Lower leg skin (tissue), 4 donors: ENCODE measurements at regions not wholly inside any gene's neighbourhood (a gene's known extent, or its start where the extent isn't known, plus 50 kb on each side); places are given as distances from the start of the nearest gene placed in this dataset.

Experiments
- DNase-seq, 2 donors: peaks; one replicate each; pipeline ENCODE4 v3.0.0-alpha.2; 2019; ENCODE audit warnings: low spot score in 2 of 2
- H3K4me3 ChIP-seq: fragments of 200-600 bp; sonication (generic); 2 replicates; pipeline ENCODE4 v1.5.1; 2017; ENCODE audit warnings: mild to moderate bottlenecking, low read depth; ENCODE audit not compliant: poor library complexity, severe bottlenecking
- POLR2A ChIP-seq, 2 donors: fragments of 450-650 bp; IDR thresholded peaks; one replicate each; pipeline ENCODE4 v1.6.1; 2016 to 2017; ENCODE audit warnings: antibody characterized with exemption in 2 of 2, mild to moderate bottlenecking in 1 of 2, moderate library complexity in 1 of 2
- WGBS, 2 donors: methylation state at CpG; one replicate each; pipeline ENCODE4 v1.1.5; 2018; 5-methylcytosine and 5-hydroxymethylcytosine counted together
- intact Hi-C: fragments of 100-400 bp; cut with DNase I; formaldehyde crosslinking; loops from one replicate; pipeline ENCODE4 v1.15.0; 2023; ENCODE audit warnings: low total_unique reads
- TF ChIP-seq, protein P1 (sequence below), 3 donors: fragments of 450-650 bp; IDR thresholded peaks; one replicate each; pipeline ENCODE4 v1.5.1; 2016; ENCODE audit warnings: antibody characterized with exemption in 3 of 3, mild to moderate bottlenecking in 3 of 3, moderate library complexity in 2 of 3

DNA sequence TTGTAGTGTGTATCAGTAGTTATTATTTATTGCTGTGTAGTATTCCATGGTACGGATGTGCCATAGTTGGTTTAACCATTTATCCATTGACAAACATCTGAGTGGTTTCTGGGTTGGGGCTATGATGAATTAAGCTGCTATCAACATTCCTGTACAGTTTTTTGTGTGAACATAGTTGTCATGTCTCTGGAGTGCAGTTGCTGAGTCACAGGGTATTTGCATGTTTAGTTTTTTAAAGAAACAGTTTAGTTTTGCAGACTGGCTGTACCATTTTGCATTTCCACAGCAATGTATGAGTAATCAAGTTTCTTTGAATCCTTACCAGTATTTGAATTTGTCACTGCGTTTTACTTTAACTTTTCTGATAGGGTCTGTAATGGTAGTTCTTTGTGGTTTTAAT lies 516.7 kb upstream of the CELF2 start:
- DNase-seq, result no peak
- no peak for TF ChIP-seq POLR2A (IDR thresholded peaks at IDR 0.05)
- TF ChIP-seq, protein P1, sequence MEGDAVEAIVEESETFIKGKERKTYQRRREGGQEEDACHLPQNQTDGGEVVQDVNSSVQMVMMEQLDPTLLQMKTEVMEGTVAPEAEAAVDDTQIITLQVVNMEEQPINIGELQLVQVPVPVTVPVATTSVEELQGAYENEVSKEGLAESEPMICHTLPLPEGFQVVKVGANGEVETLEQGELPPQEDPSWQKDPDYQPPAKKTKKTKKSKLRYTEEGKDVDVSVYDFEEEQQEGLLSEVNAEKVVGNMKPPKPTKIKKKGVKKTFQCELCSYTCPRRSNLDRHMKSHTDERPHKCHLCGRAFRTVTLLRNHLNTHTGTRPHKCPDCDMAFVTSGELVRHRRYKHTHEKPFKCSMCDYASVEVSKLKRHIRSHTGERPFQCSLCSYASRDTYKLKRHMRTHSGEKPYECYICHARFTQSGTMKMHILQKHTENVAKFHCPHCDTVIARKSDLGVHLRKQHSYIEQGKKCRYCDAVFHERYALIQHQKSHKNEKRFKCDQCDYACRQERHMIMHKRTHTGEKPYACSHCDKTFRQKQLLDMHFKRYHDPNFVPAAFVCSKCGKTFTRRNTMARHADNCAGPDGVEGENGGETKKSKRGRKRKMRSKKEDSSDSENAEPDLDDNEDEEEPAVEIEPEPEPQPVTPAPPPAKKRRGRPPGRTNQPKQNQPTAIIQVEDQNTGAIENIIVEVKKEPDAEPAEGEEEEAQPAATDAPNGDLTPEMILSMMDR (IDR thresholded peaks at IDR 0.05), result no peak
- no peak overlapping the region for H3K4me3 ChIP-seq
- 90 to 93% methylated on average over 2 of the region's 2 CpGs for WGBS, 2 donors
- intact Hi-C loops, result no loop called here

DNA sequence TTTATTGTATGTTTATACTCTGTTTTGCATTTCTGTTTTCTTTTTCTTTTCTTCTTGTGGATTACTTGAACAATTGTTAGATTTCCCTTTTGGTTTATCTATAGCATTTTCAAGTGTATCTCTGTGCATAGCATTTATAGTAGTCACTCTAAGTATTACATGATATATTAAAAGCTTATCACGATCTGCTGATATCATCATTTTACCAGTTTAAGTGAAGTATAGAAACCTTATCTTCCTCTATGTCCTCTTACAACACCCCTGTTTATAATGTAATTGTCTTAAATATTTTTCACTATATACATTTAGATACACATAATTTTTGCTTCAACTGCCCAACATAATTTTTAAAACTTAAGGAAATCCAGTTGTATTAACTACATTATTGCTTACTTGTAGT lies 513.9 kb upstream of the CELF2 start:
- TF ChIP-seq, protein P1 (IDR thresholded peaks at IDR 0.05), result no peak
- TF ChIP-seq POLR2A (IDR thresholded peaks at IDR 0.05), result no peak
- intact Hi-C loops, result no loop called here
- no peak overlapping the region for H3K4me3 ChIP-seq
- no peak for DNase-seq
- whole genome bisulfite sequencing, 2 donors, result 88 to 89% methylated on average over 1 of the region's 1 CpG

DNA sequence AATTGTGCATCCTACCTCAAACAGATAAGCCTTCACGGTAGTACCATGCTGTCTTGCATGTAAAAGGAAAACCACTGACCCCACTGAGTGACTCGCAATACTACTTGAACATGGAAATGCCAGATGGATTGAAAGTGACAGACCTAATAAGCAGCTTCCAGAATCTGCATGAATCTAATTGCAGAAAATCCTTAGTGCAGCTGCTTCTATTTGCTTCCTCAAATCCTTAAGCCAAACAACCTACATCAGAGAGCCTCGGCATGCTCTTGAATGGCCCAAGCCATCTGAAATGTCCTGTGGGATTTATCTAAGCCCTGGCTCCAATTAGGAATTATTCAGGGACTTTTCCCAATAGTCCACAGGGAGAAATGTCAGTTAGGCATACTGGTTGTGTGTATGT lies 509.5 kb upstream of the CELF2 start:
- no peak for DNase-seq
- 76 to 81% methylated on average over 3 of the region's 3 CpGs for WGBS, 2 donors
- no peak overlapping the region for H3K4me3 ChIP-seq
- intact Hi-C loops, result no loop called here
- TF ChIP-seq POLR2A (IDR thresholded peaks at IDR 0.05), result no peak
- TF ChIP-seq, protein P1 (IDR thresholded peaks at IDR 0.05), result no peak

DNA sequence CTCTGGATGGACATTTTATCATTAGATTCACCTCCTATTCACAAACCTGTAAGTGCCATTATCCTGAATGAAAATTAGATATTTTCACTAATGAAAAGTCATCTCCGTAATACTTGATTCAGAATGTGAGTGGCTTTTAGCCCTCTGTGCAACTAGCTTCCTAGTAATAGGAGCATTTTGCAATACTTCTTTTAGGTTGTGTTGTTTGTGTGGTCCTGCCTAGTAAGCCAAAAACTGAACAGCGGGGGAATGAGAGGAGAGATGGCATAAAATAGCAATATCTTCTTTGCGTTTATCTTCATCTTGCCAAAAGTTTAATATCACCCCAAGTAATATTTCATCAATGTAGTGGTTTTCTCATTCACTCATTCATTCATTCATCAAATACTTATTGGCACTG lies 507.5 kb upstream of the CELF2 start:
- TF ChIP-seq, protein P1 (IDR thresholded peaks at IDR 0.05), result no peak
- no peak for TF ChIP-seq POLR2A (IDR thresholded peaks at IDR 0.05)
- WGBS, 2 donors, result 90 to 97% methylated on average over 3 of the region's 3 CpGs
- DNase-seq, result no peak
- intact Hi-C loops, result no loop called here
- no peak overlapping the region for H3K4me3 ChIP-seq

DNA sequence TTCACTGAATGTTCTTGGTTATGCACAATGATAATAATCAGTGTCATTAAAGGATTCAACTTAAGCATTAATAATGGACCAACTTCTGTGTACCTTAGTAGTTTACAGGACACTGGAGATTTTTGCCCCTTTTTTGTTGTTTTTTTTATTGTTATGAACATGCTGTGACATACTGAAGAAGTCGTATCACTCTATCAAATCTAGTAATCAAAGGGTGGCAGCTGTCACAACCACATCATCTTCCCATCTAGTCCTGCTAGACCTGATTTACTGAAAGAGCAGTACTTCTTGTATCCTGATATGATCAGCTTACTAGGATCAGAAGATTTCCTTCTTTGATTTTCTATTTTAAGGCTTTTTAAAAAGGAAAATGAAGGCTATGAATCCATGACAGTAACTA lies 504.6 kb upstream of the CELF2 start:
- DNase-seq, result no peak
- intact Hi-C loops, result no loop called here
- TF ChIP-seq, protein P1 (IDR thresholded peaks at IDR 0.05), result no peak
- no peak for TF ChIP-seq POLR2A (IDR thresholded peaks at IDR 0.05)
- H3K4me3 ChIP-seq, result no peak overlapping the region
- whole genome bisulfite sequencing, 2 donors, result 49 to 61% methylated on average over 1 of the region's 1 CpG

DNA sequence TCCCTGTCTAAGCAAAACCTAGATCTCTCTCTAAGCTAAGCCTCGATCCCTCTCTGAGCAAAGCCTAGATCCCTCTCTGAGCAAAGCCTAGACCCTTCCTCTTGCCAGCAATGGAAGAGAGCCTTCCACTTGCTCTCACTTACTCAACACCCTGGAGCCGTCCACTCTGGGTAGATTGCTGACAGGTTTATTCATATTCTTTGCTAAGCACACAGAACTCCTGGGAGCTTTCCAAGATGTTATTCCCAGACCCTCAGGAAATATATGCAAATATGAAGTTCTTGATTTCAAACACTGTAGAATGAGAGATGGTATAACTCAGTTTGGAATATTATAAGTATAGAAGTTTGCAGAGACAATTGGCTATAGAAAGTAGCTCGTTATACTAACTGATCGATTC lies 503.8 kb upstream of the CELF2 start:
- no peak for TF ChIP-seq POLR2A (IDR thresholded peaks at IDR 0.05)
- TF ChIP-seq, protein P1 (IDR thresholded peaks at IDR 0.05), result no peak
- DNase-seq, result no peak
- no peak overlapping the region for H3K4me3 ChIP-seq
- WGBS, 2 donors, result 62 to 77% methylated on average over 4 of the region's 4 CpGs
- intact Hi-C loops, result no loop called here
